IPS-20b (cell line): ENCODE measurements at regions not wholly inside any gene's neighbourhood (a gene's known extent, or its start where the extent isn't known, plus 50 kb on each side); places are given as distances from the start of the nearest gene placed in this dataset.

Source experiments
- H3K27ac ChIP-seq: one replicate; pipeline ENCODE4 v1.5.1; 2013; ENCODE audit warnings: low read length
- H3K27me3 ChIP-seq: 2 replicates; pipeline ENCODE4 v1.6.1; 2013; ENCODE audit warnings: mild to moderate bottlenecking, low read length, inconsistent platforms; ENCODE audit not compliant: insufficient read depth
- H3K36me3 ChIP-seq: 2 replicates; pipeline ENCODE4 v1.6.1; 2013; ENCODE audit warnings: low read depth, mild to moderate bottlenecking, inconsistent platforms, low read length, moderate library complexity; ENCODE audit not compliant: insufficient read depth
- H3K4me1 ChIP-seq: 2 replicates; pipeline ENCODE4 v1.6.1; 2013; ENCODE audit warnings: mild to moderate bottlenecking, control low read depth, inconsistent platforms, low read length, moderate library complexity; ENCODE audit not compliant: insufficient read depth
- H3K4me3 ChIP-seq: 2 replicates; pipeline ENCODE4 v1.5.1; 2013; ENCODE audit warnings: mild to moderate bottlenecking, low read length, inconsistent platforms
- H3K9ac ChIP-seq: 2 replicates; pipeline ENCODE4 v1.6.1; 2013; ENCODE audit warnings: low read depth, mild to moderate bottlenecking, inconsistent platforms, low read length, moderate library complexity
- H3K9me3 ChIP-seq: 2 replicates; pipeline ENCODE4 v1.6.1; 2013; ENCODE audit warnings: mild to moderate bottlenecking, low read depth, low read length, inconsistent platforms; ENCODE audit not compliant: insufficient read depth

GRCh38 chr1:209486861-209487593, 96.5 kb upstream of the CAMK1G start:
- no peaks in the 10 kb centered on the region for H3K36me3 ChIP-seq
- H3K9ac ChIP-seq: no peak overlapping the region
- no peaks in the 10 kb centered on the region for H3K9me3 ChIP-seq
- no peak overlapping the region for H3K4me3 ChIP-seq
- H3K4me1 ChIP-seq: no peaks in the 10 kb centered on the region
- H3K27me3 ChIP-seq: no peaks in the 10 kb centered on the region
- no peak overlapping the region for H3K27ac ChIP-seq

GRCh38 chr1:209490013-209490412, 93.5 kb upstream of the CAMK1G start:
- Histone ChIP-seq H3K27me3 (no peaks in the 10 kb centered on the region), H3K36me3 (no peaks in the 10 kb centered on the region), H3K4me3 (no peak overlapping the region), H3K4me1 (no peaks in the 10 kb centered on the region), H3K9ac (no peak overlapping the region), H3K27ac (no peak overlapping the region), H3K9me3 (no peaks in the 10 kb centered on the region)

- Histone ChIP-seq H3K4me1 (no peaks in the 10 kb centered on the region), H3K27ac (no peak overlapping the region), H3K4me3 (no peak overlapping the region), H3K27me3 (no peaks in the 10 kb centered on the region), H3K36me3 (no peaks in the 10 kb centered on the region), H3K9me3 (peaks cover 6% of the 10 kb centered on the region), H3K9ac (no peak overlapping the region)
These were observed 92.5 kb upstream of the CAMK1G start for GRCh38 chr1:209491031-209491430.

- no peaks in the 10 kb centered on the region for H3K27me3 ChIP-seq
- no peak overlapping the region for H3K4me3 ChIP-seq
- no peak overlapping the region for H3K9ac ChIP-seq
- H3K4me1 ChIP-seq: no peaks in the 10 kb centered on the region
- H3K9me3 ChIP-seq: peaks cover 6% of the 10 kb centered on the region
- H3K27ac ChIP-seq: no peak overlapping the region
- no peaks in the 10 kb centered on the region for H3K36me3 ChIP-seq
These were observed 92.0 kb upstream of the CAMK1G start for GRCh38 chr1:209491496-209491895.

GRCh38 chr1:209491897-209492296, 91.6 kb upstream of the CAMK1G start:
- Histone ChIP-seq H3K4me3 (no peak overlapping the region), H3K4me1 (no peaks in the 10 kb centered on the region), H3K9me3 (peaks cover 6% of the 10 kb centered on the region), H3K9ac (no peak overlapping the region), H3K27me3 (no peaks in the 10 kb centered on the region), H3K36me3 (no peaks in the 10 kb centered on the region), H3K27ac (no peak overlapping the region)

- H3K4me3 ChIP-seq: no peak overlapping the region
- no peak overlapping the region for H3K27ac ChIP-seq
- H3K9ac ChIP-seq: no peak overlapping the region
- peaks cover 6% of the 10 kb centered on the region for H3K9me3 ChIP-seq
- H3K27me3 ChIP-seq: no peaks in the 10 kb centered on the region
- no peaks in the 10 kb centered on the region for H3K4me1 ChIP-seq
- H3K36me3 ChIP-seq: no peaks in the 10 kb centered on the region
These were observed 90.0 kb upstream of the CAMK1G start for GRCh38 chr1:209493559-209493958.

- peaks cover 6% of the 10 kb centered on the region for H3K9me3 ChIP-seq
- H3K4me1 ChIP-seq: no peaks in the 10 kb centered on the region
- H3K36me3 ChIP-seq: no peaks in the 10 kb centered on the region
- no peak overlapping the region for H3K9ac ChIP-seq
- H3K27me3 ChIP-seq: no peaks in the 10 kb centered on the region
- no peak overlapping the region for H3K4me3 ChIP-seq
- H3K27ac ChIP-seq: no peak overlapping the region
These were observed 85.8 kb upstream of the CAMK1G start for GRCh38 chr1:209497729-209498128.

- Histone ChIP-seq H3K27me3 (no peaks in the 10 kb centered on the region), H3K9me3 (no peaks in the 10 kb centered on the region), H3K4me3 (no peak overlapping the region), H3K27ac (no peak overlapping the region), H3K4me1 (peaks cover 3% of the 10 kb centered on the region; the same call in 1 of the 2 replicates), H3K9ac (no peak overlapping the region), H3K36me3 (no peaks in the 10 kb centered on the region)
These were observed 82.5 kb upstream of the CAMK1G start for GRCh38 chr1:209500993-209501392.

GRCh38 chr1:209503196-209503595, 80.3 kb upstream of the CAMK1G start:
- Histone ChIP-seq H3K4me1 (peaks cover 3% of the 10 kb centered on the region; the same call in 1 of the 2 replicates), H3K4me3 (no peak overlapping the region), H3K9me3 (no peaks in the 10 kb centered on the region), H3K27me3 (no peaks in the 10 kb centered on the region), H3K36me3 (no peaks in the 10 kb centered on the region), H3K9ac (no peak overlapping the region), H3K27ac (no peak overlapping the region)

GRCh38 chr1:209504571-209504970, 78.9 kb upstream of the CAMK1G start:
- Histone ChIP-seq H3K27me3 (no peaks in the 10 kb centered on the region), H3K9ac (no peak overlapping the region), H3K4me1 (peaks cover 3% of the 10 kb centered on the region; the same call in 1 of the 2 replicates), H3K9me3 (no peaks in the 10 kb centered on the region), H3K27ac (no peak overlapping the region), H3K36me3 (no peaks in the 10 kb centered on the region), H3K4me3 (no peak overlapping the region)

GRCh38 chr1:209505044-209505443, 78.5 kb upstream of the CAMK1G start:
- H3K27ac ChIP-seq: no peak overlapping the region
- H3K36me3 ChIP-seq: no peaks in the 10 kb centered on the region
- H3K4me1 ChIP-seq: peaks cover 3% of the 10 kb centered on the region; the same call in 1 of the 2 replicates
- H3K9ac ChIP-seq: no peak overlapping the region
- H3K4me3 ChIP-seq: no peak overlapping the region
- no peaks in the 10 kb centered on the region for H3K27me3 ChIP-seq
- H3K9me3 ChIP-seq: no peaks in the 10 kb centered on the region

- H3K9me3 ChIP-seq: no peaks in the 10 kb centered on the region
- H3K36me3 ChIP-seq: no peaks in the 10 kb centered on the region
- H3K9ac ChIP-seq: no peak overlapping the region
- no peak overlapping the region for H3K4me3 ChIP-seq
- peaks cover 7% of the 10 kb centered on the region; the same call in 1 of the 2 replicates for H3K4me1 ChIP-seq
- H3K27me3 ChIP-seq: no peaks in the 10 kb centered on the region
- H3K27ac ChIP-seq: no peak overlapping the region
These were observed 77.4 kb upstream of the CAMK1G start for GRCh38 chr1:209506101-209506500.
